H9 (cell line): ENCODE measurements at regions not wholly inside any gene's neighbourhood (a gene's known extent, or its start where the extent isn't known, plus 50 kb on each side); places are given as distances from the start of the nearest gene placed in this dataset.

Experiments
- DNase-seq: peaks from one replicate; pipeline ENCODE4 v3.0.0-alpha.2; 2017
- H2AFZ ChIP-seq: one replicate; pipeline ENCODE4 v1.6.1; 2013; ENCODE audit warnings: mild to moderate bottlenecking, low read length, control low read depth, moderate library complexity
- H2AK5ac ChIP-seq: 2 replicates; pipeline ENCODE4 v1.6.1; 2013; ENCODE audit warnings: low read length, control low read depth, mixed read lengths; ENCODE audit not compliant: insufficient read length
- H2BK120ac ChIP-seq: one replicate; pipeline ENCODE4 v1.6.1; 2013; ENCODE audit warnings: low read depth, mild to moderate bottlenecking, low read length, control low read depth, inconsistent platforms; ENCODE audit not compliant: poor library complexity, severe bottlenecking
- H2BK12ac ChIP-seq: 2 replicates; pipeline ENCODE4 v1.6.1; 2013; ENCODE audit warnings: low read length, control low read depth, mixed read lengths, low read depth; ENCODE audit not compliant: insufficient read length
- H2BK15ac ChIP-seq: 2 replicates; pipeline ENCODE4 v1.6.1; 2013; ENCODE audit warnings: low read depth, low read length, control low read depth
- H2BK20ac ChIP-seq: one replicate; pipeline ENCODE4 v1.6.1; 2013; ENCODE audit warnings: low read depth, mild to moderate bottlenecking, low read length, control low read depth, inconsistent platforms; ENCODE audit not compliant: poor library complexity, severe bottlenecking
- H2BK5ac ChIP-seq: 2 replicates; pipeline ENCODE4 v1.6.1; 2013; ENCODE audit warnings: low read length, control low read depth, mixed read lengths; ENCODE audit not compliant: insufficient read length
- H3K14ac ChIP-seq: 2 replicates; pipeline ENCODE4 v1.6.1; 2013; ENCODE audit warnings: low read length, control low read depth; ENCODE audit not compliant: insufficient read depth
- H3K18ac ChIP-seq: 2 replicates; pipeline ENCODE4 v1.6.1; 2013; ENCODE audit warnings: low read depth, mild to moderate bottlenecking, mixed read lengths, low read length, control low read depth; ENCODE audit not compliant: insufficient read length
- H3K23ac ChIP-seq: 2 replicates; pipeline ENCODE4 v1.6.1; 2013; ENCODE audit warnings: low read length, control low read depth, mixed read lengths, low read depth; ENCODE audit not compliant: insufficient read length
- H3K23me2 ChIP-seq: 2 replicates; pipeline ENCODE4 v1.6.1; 2013; ENCODE audit warnings: low read depth, mild to moderate bottlenecking, mixed read lengths, low read length, control low read depth; ENCODE audit not compliant: insufficient read length, poor library complexity, severe bottlenecking
- H3K27ac ChIP-seq: 2 replicates; pipeline ENCODE4 v1.5.1; 2013; ENCODE audit warnings: low read length, control low read depth, mixed read lengths, low read depth; ENCODE audit not compliant: insufficient read length
- H3K27me3 ChIP-seq: 2 replicates; pipeline ENCODE4 v1.6.1; 2013; ENCODE audit warnings: low read length, control low read depth, inconsistent platforms; ENCODE audit not compliant: insufficient read depth
- H3K4ac ChIP-seq: 2 replicates; pipeline ENCODE4 v1.6.1; 2013; ENCODE audit warnings: low read depth, mild to moderate bottlenecking, control low read depth, inconsistent platforms, low read length, moderate library complexity
- H3K4me1 ChIP-seq: 2 replicates; pipeline ENCODE4 v1.6.1; 2013; ENCODE audit warnings: low read length, control low read depth, inconsistent platforms; ENCODE audit not compliant: insufficient read depth
- H3K4me2 ChIP-seq: 2 replicates; pipeline ENCODE4 v1.6.1; 2013; ENCODE audit warnings: low read length, control low read depth, mixed read lengths; ENCODE audit not compliant: insufficient read length, insufficient read depth
- H3K56ac ChIP-seq: 2 replicates; pipeline ENCODE4 v1.6.1; 2013; ENCODE audit warnings: low read depth, mild to moderate bottlenecking, mixed read lengths, low read length, control low read depth; ENCODE audit not compliant: insufficient read length
- H3K79me1 ChIP-seq: 2 replicates; pipeline ENCODE4 v1.6.1; 2013; ENCODE audit warnings: low read depth, mild to moderate bottlenecking, moderate library complexity, low read length, control low read depth, inconsistent platforms; ENCODE audit not compliant: insufficient read depth, poor library complexity, severe bottlenecking
- H3K79me2 ChIP-seq: 2 replicates; pipeline ENCODE4 v1.6.1; 2013; ENCODE audit warnings: low read length, control low read depth, inconsistent platforms; ENCODE audit not compliant: insufficient read depth
- H3K9ac ChIP-seq: 2 replicates; pipeline ENCODE4 v1.6.1; 2013; ENCODE audit warnings: low read length, control low read depth, mixed read lengths; ENCODE audit not compliant: insufficient read length; ENCODE audit errors: extremely low read depth
- H3K9me3 ChIP-seq: one replicate; pipeline ENCODE4 v1.6.1; 2013; ENCODE audit warnings: low read depth, low read length, inconsistent platforms; ENCODE audit not compliant: control insufficient read depth
- H3T11ph ChIP-seq: one replicate; pipeline ENCODE4 v1.6.1; 2013; ENCODE audit warnings: mild to moderate bottlenecking, low read length, control low read depth, inconsistent platforms
- H4K20me1 ChIP-seq: one replicate; pipeline ENCODE4 v1.6.1; 2013; ENCODE audit not compliant: control insufficient read depth, insufficient read length, insufficient read depth
- H4K5ac ChIP-seq: 2 replicates; pipeline ENCODE4 v1.6.1; 2013; ENCODE audit warnings: low read depth, mild to moderate bottlenecking, mixed read lengths, low read length, control low read depth; ENCODE audit not compliant: insufficient read length
- H4K8ac ChIP-seq: replicated peaks from 2 replicates; pipeline ENCODE4 v1.6.1; 2013; ENCODE audit warnings: low read length, control low read depth, mixed read lengths, low read depth; ENCODE audit not compliant: insufficient read length
- H4K91ac ChIP-seq: 2 replicates; pipeline ENCODE4 v1.6.1; 2013; ENCODE audit warnings: low read depth, mild to moderate bottlenecking, moderate library complexity, mixed read lengths, low read length, control low read depth; ENCODE audit not compliant: insufficient read length
- H3K27ac Mint-ChIP-seq, 3 experiments: 2 replicates in 2 of 3; 3 replicates in 1 of 3; pipeline ENCODE4 v1.8.0; 2020 to 2021; ENCODE audit warnings: mixed read lengths in 3 of 3, mild to moderate bottlenecking in 1 of 3, moderate library complexity in 1 of 3
- H3K27me3 Mint-ChIP-seq: 2 replicates; pipeline ENCODE4 v1.8.0; 2021; ENCODE audit warnings: low read depth, mild to moderate bottlenecking, moderate library complexity, mixed read lengths
- H3K36me3 Mint-ChIP-seq, 3 experiments: 2 replicates in 2 of 3; 3 replicates in 1 of 3; pipeline ENCODE4 v1.8.0; 2020 to 2021; ENCODE audit warnings: low read depth in 3 of 3, mixed read lengths in 3 of 3; ENCODE audit not compliant: insufficient read depth in 1 of 3
- H3K4me1 Mint-ChIP-seq, 2 experiments: 2 replicates each; pipeline ENCODE4 v1.8.0; 2020; ENCODE audit warnings: mixed read lengths in 2 of 2
- H3K4me3 Mint-ChIP-seq, 2 experiments: 2 replicates in 1 of 2; 3 replicates in 1 of 2; pipeline ENCODE4 v1.8.0; 2020 to 2021; ENCODE audit warnings: mild to moderate bottlenecking in 2 of 2, mixed read lengths in 2 of 2, moderate library complexity in 1 of 2
- H3K9me3 Mint-ChIP-seq, 2 experiments: 2 replicates in 1 of 2; 3 replicates in 1 of 2; pipeline ENCODE4 v1.8.0; 2020; ENCODE audit warnings: mild to moderate bottlenecking in 2 of 2, mixed read lengths in 2 of 2, moderate library complexity in 1 of 2
- CTCF ChIP-seq: fragments of 200-600 bp; sonication (generic); conservative IDR thresholded peaks from 3 replicates; pipeline ENCODE4 v1.8.0; 2021; ENCODE audit warnings: antibody characterized with exemption, mild to moderate bottlenecking
- WGBS: extraction: QIAGEN DNeasy Blood & Tissue Kit; methylation state at CpG from one replicate; pipeline ENCODE4 v1.1.7; 2013; ENCODE audit warnings: missing lambda C conversion rate, low lambda C conversion rate, mixed read lengths; ENCODE audit not compliant: insufficient read length; ENCODE audit errors: extremely low coverage; 5-methylcytosine and 5-hydroxymethylcytosine counted together

- Histone ChIP-seq H3K79me2 (no peaks in the 10 kb centered on the region), H2AK5ac (no peak overlapping the region), H2BK12ac (no peak overlapping the region), H3K27me3 (no peaks in the 10 kb centered on the region), H4K20me1 (no peaks in the 10 kb centered on the region), H3K9me3 (no peaks in the 10 kb centered on the region), H4K91ac (no peak overlapping the region), H3K18ac (no peak overlapping the region), H3K4ac (no peak overlapping the region), H2AFZ (no peak overlapping the region), H3K4me2 (no peak overlapping the region), H2BK15ac (no peak overlapping the region), H2BK5ac (no peak overlapping the region), H4K8ac (no peak overlapping the region), H4K5ac (no peak overlapping the region), H2BK20ac (no peak overlapping the region), H3K4me1 (no peaks in the 10 kb centered on the region), H3K14ac (no peak overlapping the region), H3K23ac (no peak overlapping the region), H3K9ac (no peak overlapping the region), H3K79me1 (no peaks in the 10 kb centered on the region), H3K56ac (no peak overlapping the region), H3K23me2 (no peaks in the 10 kb centered on the region), H3T11ph (no peak overlapping the region), H2BK120ac (no peak overlapping the region), H3K27ac (no peak overlapping the region)
- no CpG with 5 or more reads among the region's 2 CpGs for WGBS
- H3K27me3 Mint-ChIP-seq, result peaks cover 11% of the 10 kb centered on the region
- no peak overlapping the region for H3K4me3 Mint-ChIP-seq
- no peak overlapping the region for H3K27ac Mint-ChIP-seq
- peaks cover 0 to 2% of the 10 kb centered on the region in 2 experiments; a peak in 1 of 5 replicates for H3K9me3 Mint-ChIP-seq
- TF ChIP-seq CTCF, result no peak
- no peak for DNase-seq
- H3K36me3 Mint-ChIP-seq, result no peaks in the 10 kb centered on the region
- no peaks in the 10 kb centered on the region for H3K4me1 Mint-ChIP-seq
These were observed 290.4 kb upstream of the TBX3 start for GRCh38 chr12:114974333-114974732.
